ENCODE measurements at regions not wholly inside any gene's neighbourhood (a gene's known extent, or its start where the extent isn't known, plus 50 kb on each side); places are given as distances from the start of the nearest gene placed in this dataset.

DNA sequence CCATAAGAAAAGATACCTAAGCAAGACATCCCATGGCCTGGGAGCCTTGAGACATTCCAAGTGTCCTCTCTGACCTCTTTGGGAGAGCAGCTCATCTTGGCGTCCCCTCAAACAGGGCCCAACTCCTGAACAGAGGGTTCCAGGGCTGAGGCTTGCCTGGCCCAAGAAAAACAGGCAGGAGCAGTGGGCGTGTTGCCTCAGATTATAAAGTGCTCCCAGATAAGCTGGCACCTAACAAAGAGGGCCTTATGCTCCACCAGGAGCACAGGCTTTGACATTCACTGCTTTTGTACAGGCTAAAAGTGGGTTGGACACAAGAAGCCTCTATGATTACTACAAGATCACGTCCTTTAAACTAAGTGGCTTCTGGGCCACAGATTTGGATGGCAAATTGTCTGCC is 193.1 kb downstream of the FGFR2 start:
- TF ChIP-seq CTCF (IDR thresholded peaks at IDR 0.05), result no peak
- no peak for TF ChIP-seq POLR2AphosphoS5 (IDR thresholded peaks at IDR 0.05)
- no peak for TF ChIP-seq POLR2A (IDR thresholded peaks at IDR 0.05)
- no peak for TF ChIP-seq EP300 (IDR thresholded peaks at IDR 0.05)

Data from gastroesophageal sphincter (tissue), 3 donors.